ENCODE measurements at regions not wholly inside any gene's neighbourhood (a gene's known extent, or its start where the extent isn't known, plus 50 kb on each side); places are given as distances from the start of the nearest gene placed in this dataset.

DNA sequence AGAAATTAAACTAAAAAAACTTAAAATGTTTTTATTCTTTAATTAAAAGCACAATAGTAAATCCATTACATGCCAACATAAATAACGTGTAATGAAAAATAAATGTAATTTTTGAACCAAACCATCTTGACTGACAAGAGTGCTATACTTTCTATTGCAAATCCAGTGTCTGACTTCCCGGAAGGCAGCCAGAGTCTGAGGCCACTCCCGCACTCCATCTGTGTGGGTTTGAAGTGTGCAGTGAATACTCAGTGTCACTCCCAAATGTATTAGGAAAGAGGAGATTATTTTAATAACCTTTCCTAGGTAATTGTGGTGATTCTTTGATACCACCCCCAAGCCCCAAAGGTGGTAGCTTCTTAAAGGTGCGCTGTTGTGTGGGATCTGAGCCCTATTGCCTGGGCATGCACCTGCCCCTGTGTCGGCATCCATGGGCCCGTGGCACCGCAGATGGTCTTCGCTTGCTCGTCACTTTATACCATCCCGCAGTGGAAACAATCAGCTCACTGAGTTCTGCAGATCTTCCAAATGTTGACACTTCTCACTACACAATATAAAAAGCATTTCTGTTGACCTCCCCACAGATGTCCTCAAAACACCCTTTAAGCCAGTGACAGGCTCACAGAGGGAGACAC lies 391.2 kb downstream of the THBS2 start:
- H3K79me2 ChIP-seq (ENCODE audit: low read depth) = no peaks in the 10 kb centered on the region
- no peak overlapping the region for H3K4me2 ChIP-seq
- no peaks in the 10 kb centered on the region for H4K20me1 ChIP-seq (ENCODE audit: low read depth)
- H3F3A ChIP-seq (ENCODE audit: low read depth) = no peaks in the 10 kb centered on the region
- H3K4me1 ChIP-seq = no peaks in the 10 kb centered on the region
- no peak overlapping the region for H3K4me3 ChIP-seq
- Mint-ChIP-seq H3K27me3 (ENCODE audit: insufficient read depth, low read depth) (peaks cover 3% of the 10 kb centered on the region), H3K9me3 (no peaks in the 10 kb centered on the region), H3K4me3 (no peak overlapping the region), H3K27ac (no peak overlapping the region), H3K4me1 (peaks cover 3% of the 10 kb centered on the region), H3K36me3 (no peaks in the 10 kb centered on the region)
- no peak overlapping the region for H3K9ac ChIP-seq
- no peak overlapping the region for H2AFZ ChIP-seq (replicated peaks)
- no peaks in the 10 kb centered on the region for H3K36me3 ChIP-seq
- H3K27ac ChIP-seq = no peak overlapping the region
- H3K9me3 ChIP-seq (ENCODE audit: low read depth) = no peaks in the 10 kb centered on the region
- no peak for DNase-seq (ENCODE audit: low spot score)
- no peaks in the 10 kb centered on the region for H3K27me3 ChIP-seq
- TF ChIP-seq, protein P1, sequence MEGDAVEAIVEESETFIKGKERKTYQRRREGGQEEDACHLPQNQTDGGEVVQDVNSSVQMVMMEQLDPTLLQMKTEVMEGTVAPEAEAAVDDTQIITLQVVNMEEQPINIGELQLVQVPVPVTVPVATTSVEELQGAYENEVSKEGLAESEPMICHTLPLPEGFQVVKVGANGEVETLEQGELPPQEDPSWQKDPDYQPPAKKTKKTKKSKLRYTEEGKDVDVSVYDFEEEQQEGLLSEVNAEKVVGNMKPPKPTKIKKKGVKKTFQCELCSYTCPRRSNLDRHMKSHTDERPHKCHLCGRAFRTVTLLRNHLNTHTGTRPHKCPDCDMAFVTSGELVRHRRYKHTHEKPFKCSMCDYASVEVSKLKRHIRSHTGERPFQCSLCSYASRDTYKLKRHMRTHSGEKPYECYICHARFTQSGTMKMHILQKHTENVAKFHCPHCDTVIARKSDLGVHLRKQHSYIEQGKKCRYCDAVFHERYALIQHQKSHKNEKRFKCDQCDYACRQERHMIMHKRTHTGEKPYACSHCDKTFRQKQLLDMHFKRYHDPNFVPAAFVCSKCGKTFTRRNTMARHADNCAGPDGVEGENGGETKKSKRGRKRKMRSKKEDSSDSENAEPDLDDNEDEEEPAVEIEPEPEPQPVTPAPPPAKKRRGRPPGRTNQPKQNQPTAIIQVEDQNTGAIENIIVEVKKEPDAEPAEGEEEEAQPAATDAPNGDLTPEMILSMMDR (IDR thresholded peaks at IDR 0.05) = no peak
- TF ChIP-seq EZH2 (IDR thresholded peaks at IDR 0.05) (no peak), EZH2phosphoT487 (IDR thresholded peaks at IDR 0.05) (no peak)

DNA sequence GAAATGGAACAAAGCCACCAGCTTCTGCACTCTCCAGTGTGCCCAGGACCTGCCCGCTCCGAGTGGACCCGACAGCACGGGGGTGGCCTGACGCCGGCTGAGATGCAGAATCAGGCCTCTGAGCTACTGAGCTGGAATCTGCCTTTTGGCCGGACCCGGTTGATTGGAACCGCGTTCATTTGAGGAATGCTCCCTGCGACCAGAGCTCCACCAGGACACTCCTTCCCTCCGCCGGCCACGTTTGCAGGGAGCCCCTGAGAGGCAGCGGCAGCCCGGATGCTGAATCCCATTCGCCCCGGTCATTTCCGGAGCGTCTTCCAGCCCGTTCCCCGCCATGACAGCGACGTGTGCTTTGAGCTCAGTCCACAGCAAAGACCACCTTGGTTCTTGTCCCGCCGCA lies 392.7 kb downstream of the THBS2 start:
- Mint-ChIP-seq H3K27me3 (ENCODE audit: insufficient read depth, low read depth) (no peaks in the 10 kb centered on the region), H3K4me3 (no peak overlapping the region), H3K4me1 (peaks cover 3% of the 10 kb centered on the region), H3K9me3 (no peaks in the 10 kb centered on the region), H3K27ac (no peak overlapping the region), H3K36me3 (no peaks in the 10 kb centered on the region)
- H4K20me1 ChIP-seq (ENCODE audit: low read depth) = no peaks in the 10 kb centered on the region
- H3K27ac ChIP-seq = no peak overlapping the region
- H3K4me2 ChIP-seq = no peak overlapping the region
- TF ChIP-seq, protein P1 (IDR thresholded peaks at IDR 0.05) = no peak
- no peak for TF ChIP-seq EZH2phosphoT487 (IDR thresholded peaks at IDR 0.05)
- TF ChIP-seq EZH2 (IDR thresholded peaks at IDR 0.05) = no peak
- H3K4me1 ChIP-seq = no peaks in the 10 kb centered on the region
- H3K79me2 ChIP-seq (ENCODE audit: low read depth) = no peaks in the 10 kb centered on the region
- no peak overlapping the region for H3K9ac ChIP-seq
- no peak overlapping the region for H3K4me3 ChIP-seq
- no peaks in the 10 kb centered on the region for H3K36me3 ChIP-seq
- no peak overlapping the region for H2AFZ ChIP-seq (replicated peaks)
- H3F3A ChIP-seq (ENCODE audit: low read depth) = no peaks in the 10 kb centered on the region
- H3K27me3 ChIP-seq = no peaks in the 10 kb centered on the region
- no peaks in the 10 kb centered on the region for H3K9me3 ChIP-seq (ENCODE audit: low read depth)
- no peak for DNase-seq (ENCODE audit: low spot score)

DNA sequence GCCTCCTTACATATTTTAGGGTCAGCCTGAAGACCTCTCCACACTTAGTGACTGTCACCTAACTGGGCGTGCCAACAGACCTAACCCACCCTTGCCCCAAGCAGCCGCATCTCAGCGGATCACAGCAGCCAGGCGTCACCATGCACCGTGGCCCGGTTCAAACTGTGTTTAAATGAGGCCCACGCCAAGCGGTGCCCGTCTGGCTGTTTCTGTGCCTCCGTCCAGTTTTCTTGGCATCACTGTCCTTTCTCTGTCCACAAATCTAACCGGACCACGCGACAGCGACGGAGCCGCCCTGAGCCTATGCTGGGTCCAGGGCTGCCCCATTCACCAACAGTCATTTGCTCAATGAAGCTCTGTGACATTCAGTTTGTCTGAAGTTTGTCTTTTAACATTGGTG lies 393.3 kb downstream of the THBS2 start:
- H3K9ac ChIP-seq = no peak overlapping the region
- no peak for DNase-seq (ENCODE audit: low spot score)

More for the DNA sequence above, 393.3 kb downstream of the THBS2 start:
- no peak overlapping the region for H3K4me3 Mint-ChIP-seq
- H3K79me2 ChIP-seq (ENCODE audit: low read depth) = no peaks in the 10 kb centered on the region
- TF ChIP-seq, protein P1 (IDR thresholded peaks at IDR 0.05) = no peak
- TF ChIP-seq EZH2 (IDR thresholded peaks at IDR 0.05) (no peak), EZH2phosphoT487 (IDR thresholded peaks at IDR 0.05) (no peak)
- H3K27me3 Mint-ChIP-seq (ENCODE audit: insufficient read depth, low read depth) = no peaks in the 10 kb centered on the region
- no peak overlapping the region for H3K4me3 ChIP-seq
- no peaks in the 10 kb centered on the region for H4K20me1 ChIP-seq (ENCODE audit: low read depth)
- H3K27ac ChIP-seq = no peak overlapping the region
- no peaks in the 10 kb centered on the region for H3K27me3 ChIP-seq
- H3K4me2 ChIP-seq = no peak overlapping the region
- no peak overlapping the region for H3K27ac Mint-ChIP-seq
- H2AFZ ChIP-seq (replicated peaks) = no peak overlapping the region
- no peaks in the 10 kb centered on the region for H3K9me3 ChIP-seq (ENCODE audit: low read depth)
- no peaks in the 10 kb centered on the region for H3F3A ChIP-seq (ENCODE audit: low read depth)
- no peaks in the 10 kb centered on the region for H3K9me3 Mint-ChIP-seq
- no peaks in the 10 kb centered on the region for H3K36me3 Mint-ChIP-seq
- no peaks in the 10 kb centered on the region for H3K36me3 ChIP-seq
- peaks cover 3% of the 10 kb centered on the region for H3K4me1 Mint-ChIP-seq
- H3K4me1 ChIP-seq = no peaks in the 10 kb centered on the region
